GM12878 (cell line): ENCODE measurements at regions not wholly inside any gene's neighbourhood (a gene's known extent, or its start where the extent isn't known, plus 50 kb on each side); places are given as distances from the start of the nearest gene placed in this dataset.

Experiments
- ATAC-seq: fragments of 200-7000 bp; cut with Tn5 transposase; 3 replicates; pipeline ENCODE4 v1.9.1; 2020; ENCODE audit warnings: mild to moderate bottlenecking, moderate library complexity
- BruUV-seq: library from RNA; stranded (reverse); fragments of 400-500 nt; replicated peaks from 2 replicates; lab custom pipeline; 2021; lab: Mats Ljungman, UMichigan
- CTCF ChIA-PET: fragments of 300-600 bp; sonication (Branson Sonifier 250); formaldehyde crosslinking; extraction: SDS; loops from one replicate; lab custom pipeline; 2021; ENCODE audit warnings: inconsistent platforms; lab: Yijun Ruan, JAX
- POLR2A ChIA-PET: fragments of 350-600 bp; formaldehyde crosslinking; extraction: SDS; loops from one replicate; lab custom pipeline; 2021; ENCODE audit warnings: inconsistent platforms; lab: Charles Lee
- RAD21 ChIA-PET: fragments of 300-600 bp; sonication (Branson Sonifier 250); formaldehyde crosslinking; loops from one replicate; lab custom pipeline; 2023; ENCODE audit warnings: antibody characterized with exemption; ENCODE audit not compliant: unreplicated experiment; lab: Charles Lee
- SMC1A ChIA-PET: fragments of 300-600 bp; sonication (Branson Sonifier 250); formaldehyde crosslinking; loops from one replicate; lab custom pipeline; 2023; ENCODE audit not compliant: unreplicated experiment, uncharacterized antibody; lab: Charles Lee
- DNase-seq: peaks from one replicate; pipeline ENCODE4 v3.0.0-alpha.2; 2011; ENCODE audit warnings: low read depth, low spot score
- FAIRE-seq: peaks from 3 replicates; lab custom pipeline; 2011; peaks lifted over from hg19 to GRCh38; lab: Jason Lieb, UNC
- H2AFZ ChIP-seq: 2 replicates; pipeline ENCODE4 v1.6.0; 2011; ENCODE audit warnings: low read depth, low read length, control low read depth; ENCODE audit not compliant: control insufficient read depth
- H3K27ac ChIP-seq: 2 replicates; pipeline ENCODE4 v1.5.1; 2011; ENCODE audit warnings: control low read depth; ENCODE audit not compliant: control insufficient read depth, insufficient read depth
- H3K27me3 ChIP-seq, 2 experiments: replicated peaks in 1 of 2; 2 replicates each; pipeline versions ENCODE4 v1.6.0 to v1.6.1; 2011; ENCODE audit warnings: low read length in 1 of 2; ENCODE audit not compliant: control insufficient read depth in 2 of 2, insufficient read depth in 2 of 2
- H3K36me3 ChIP-seq, 2 experiments: 2 replicates each; pipeline ENCODE4 v1.5.1; 2011; ENCODE audit warnings: low read length in 1 of 2; ENCODE audit not compliant: control insufficient read depth in 2 of 2, insufficient read depth in 2 of 2
- H3K4me1 ChIP-seq: 2 replicates; pipeline ENCODE4 v1.6.1; 2011; ENCODE audit warnings: mild to moderate bottlenecking, low read length, moderate library complexity, mixed read lengths; ENCODE audit not compliant: control insufficient read depth, insufficient read depth
- H3K4me2 ChIP-seq: 2 replicates; pipeline ENCODE4 v1.6.0; 2011; ENCODE audit warnings: control low read depth; ENCODE audit not compliant: control insufficient read depth, insufficient read depth
- H3K4me3 ChIP-seq: fragments of 200-600 bp; sonication (generic); 2 replicates; pipeline ENCODE4 v1.5.1; 2016
- H3K79me2 ChIP-seq: 2 replicates; pipeline ENCODE4 v1.6.0; 2011; ENCODE audit warnings: low read length; ENCODE audit not compliant: control insufficient read depth, insufficient read depth
- H3K9ac ChIP-seq: 2 replicates; pipeline ENCODE4 v1.8.0; 2011; ENCODE audit warnings: low read length, control low read depth, mixed read lengths; ENCODE audit not compliant: control insufficient read depth, insufficient read depth
- H3K9me3 ChIP-seq: replicated peaks from 3 replicates; pipeline ENCODE4 v1.5.1; 2011; ENCODE audit warnings: mild to moderate bottlenecking, low read length; ENCODE audit not compliant: control insufficient read depth, insufficient read depth
- H4K20me1 ChIP-seq: 2 replicates; pipeline ENCODE4 v1.6.0; 2011; ENCODE audit not compliant: control insufficient read depth, insufficient read depth
- BCL3 ChIP-seq: IDR thresholded peaks from 2 replicates; pipeline ENCODE4 v1.6.1; 2011; ENCODE audit warnings: borderline replicate concordance, low read depth, mild to moderate bottlenecking, moderate library complexity, low read length; ENCODE audit not compliant: insufficient read depth, poor library complexity, severe bottlenecking
- CBX5 ChIP-seq: sonication (generic); IDR thresholded peaks from 2 replicates; pipeline ENCODE4 v1.6.1; 2016; ENCODE audit warnings: low read depth, moderate library complexity, mild to moderate bottlenecking, inconsistent platforms
- CREB1 ChIP-seq: IDR thresholded peaks from 2 replicates; pipeline ENCODE4 v1.6.1; 2012; ENCODE audit warnings: low read depth, mild to moderate bottlenecking, inconsistent platforms
- CREM ChIP-seq: IDR thresholded peaks from 2 replicates; pipeline ENCODE4 v1.6.1; 2014; ENCODE audit warnings: antibody characterized with exemption, low read depth
- FOXM1 ChIP-seq: IDR thresholded peaks from 2 replicates; pipeline ENCODE4 v1.6.1; 2012; ENCODE audit warnings: low read depth, mild to moderate bottlenecking, inconsistent platforms, low read length, moderate library complexity
- KAT2A ChIP-seq: conservative IDR thresholded peaks from 2 replicates; pipeline ENCODE4 v1.6.1; 2011; ENCODE audit warnings: low read depth, low read length; ENCODE audit not compliant: control insufficient read depth
- MEF2A ChIP-seq: IDR thresholded peaks from 2 replicates; pipeline ENCODE4 v1.6.1; 2011; ENCODE audit warnings: low read depth, mild to moderate bottlenecking, low read length, moderate library complexity; ENCODE audit not compliant: insufficient read depth
- MEF2B ChIP-seq: fragments of 450-650 bp; IDR thresholded peaks from 2 replicates; pipeline ENCODE4 v1.6.1; 2018; ENCODE audit warnings: mild to moderate bottlenecking, moderate library complexity; ENCODE audit not compliant: partially characterized antibody, poor library complexity, severe bottlenecking
- NFIC ChIP-seq: IDR thresholded peaks from 2 replicates; pipeline ENCODE4 v1.6.1; 2012; ENCODE audit warnings: low read depth, mild to moderate bottlenecking, inconsistent platforms, low read length, moderate library complexity
- NR2C2 ChIP-seq: IDR thresholded peaks from 2 replicates; pipeline ENCODE4 v1.6.1; 2011; ENCODE audit warnings: borderline replicate concordance, low read depth; ENCODE audit not compliant: control insufficient read depth, insufficient read length
- PAX8 ChIP-seq: fragments of 450-650 bp; IDR thresholded peaks from 2 replicates; pipeline ENCODE4 v1.6.1; 2017; ENCODE audit warnings: mild to moderate bottlenecking, moderate library complexity
- SUPT20H ChIP-seq: IDR thresholded peaks from 2 replicates; pipeline ENCODE4 v1.6.1; 2011; ENCODE audit warnings: low read depth, mild to moderate bottlenecking, low read length, moderate library complexity, borderline replicate concordance; ENCODE audit not compliant: control insufficient read depth
- TARDBP ChIP-seq: IDR thresholded peaks from 2 replicates; pipeline ENCODE4 v1.6.1; 2016; ENCODE audit warnings: borderline replicate concordance
- WGBS: methylation state at CpG from one replicate; pipeline ENCODE4 v1.1.6; 2016; ENCODE audit warnings: low lambda C conversion rate; ENCODE audit not compliant: insufficient replicate concordance, insufficient coverage; ENCODE audit errors: missing lambda C conversion rate; 5-methylcytosine and 5-hydroxymethylcytosine counted together
- in situ Hi-C: fragments of 300-500 bp; cut with MboI; formaldehyde crosslinking; loops from 9 replicates; pipeline ENCODE4 v1.14.3; 2018; ENCODE audit warnings: mixed read lengths
- intact Hi-C: fragments of 100-400 bp; cut with micrococcal nuclease; formaldehyde crosslinking; loops from one replicate; pipeline ENCODE4 v1.14.2; 2022; ENCODE audit not compliant: unreplicated experiment
- TF ChIP-seq, protein P1 (sequence below): fragments of 450-650 bp; conservative IDR thresholded peaks from 2 replicates; pipeline ENCODE4 v1.6.1; 2017; ENCODE audit warnings: mild to moderate bottlenecking, moderate library complexity
- TF ChIP-seq, protein P2 (sequence below): fragments of 450-650 bp; IDR thresholded peaks from 2 replicates; pipeline ENCODE4 v1.6.1; 2017; ENCODE audit warnings: antibody characterized with exemption, mild to moderate bottlenecking, moderate library complexity

DNA sequence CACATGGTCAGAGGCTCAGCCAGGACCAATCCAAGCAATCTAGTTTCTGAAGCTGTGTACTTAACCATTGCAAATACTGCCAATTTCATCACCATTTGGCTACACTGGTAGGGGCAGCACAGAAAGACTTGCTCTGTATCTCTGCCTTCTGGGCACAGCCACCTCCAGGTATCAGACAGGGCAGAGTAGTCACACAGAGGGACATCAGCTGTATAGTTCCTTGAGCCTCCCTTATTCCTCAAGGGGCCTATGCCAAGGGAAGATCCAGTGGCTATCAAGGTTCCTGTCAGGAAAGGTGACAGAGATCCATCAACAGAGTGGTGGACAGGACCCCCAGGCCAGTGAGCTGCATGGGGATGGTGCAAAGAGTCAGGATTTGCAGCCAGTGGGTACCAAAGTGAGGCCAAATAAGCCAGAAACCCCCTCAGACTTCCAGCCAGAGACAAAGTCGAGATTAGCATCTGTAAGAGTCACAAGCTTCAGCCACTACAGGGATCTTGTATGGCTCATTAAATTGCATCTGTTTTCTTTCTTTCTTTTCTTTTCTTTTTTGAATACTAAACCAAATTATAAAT is 381.6 kb upstream of the CPEB2 start:
- RAD21 ChIA-PET: no interaction called here
- no TSS peak for BruUV-seq
- Histone ChIP-seq H3K27me3 (no peaks in the 10 kb centered on the region), H3K9ac (no peak overlapping the region), H3K4me3 (no peak overlapping the region), H4K20me1 (no peaks in the 10 kb centered on the region), H3K4me2 (no peak overlapping the region), H2AFZ (no peak overlapping the region), H3K4me1 (no peaks in the 10 kb centered on the region), H3K27ac (no peak overlapping the region), H3K36me3 (no peaks in the 10 kb centered on the region), H3K79me2 (no peaks in the 10 kb centered on the region), H3K9me3 (no peaks in the 10 kb centered on the region)
- FAIRE-seq: no peak
- CTCF ChIA-PET: no interaction called here
- POLR2A ChIA-PET: no interaction called here
- in situ Hi-C loops (no loop called here), intact Hi-C loops (no loop called here)
- SMC1A ChIA-PET: no interaction called here
- ATAC-seq: no peak
- 0% methylated on average over 1 of the region's 1 CpG for WGBS
- no peak for DNase-seq
- no peak for TF ChIP-seq TARDBP
- TF ChIP-seq, protein P1, sequence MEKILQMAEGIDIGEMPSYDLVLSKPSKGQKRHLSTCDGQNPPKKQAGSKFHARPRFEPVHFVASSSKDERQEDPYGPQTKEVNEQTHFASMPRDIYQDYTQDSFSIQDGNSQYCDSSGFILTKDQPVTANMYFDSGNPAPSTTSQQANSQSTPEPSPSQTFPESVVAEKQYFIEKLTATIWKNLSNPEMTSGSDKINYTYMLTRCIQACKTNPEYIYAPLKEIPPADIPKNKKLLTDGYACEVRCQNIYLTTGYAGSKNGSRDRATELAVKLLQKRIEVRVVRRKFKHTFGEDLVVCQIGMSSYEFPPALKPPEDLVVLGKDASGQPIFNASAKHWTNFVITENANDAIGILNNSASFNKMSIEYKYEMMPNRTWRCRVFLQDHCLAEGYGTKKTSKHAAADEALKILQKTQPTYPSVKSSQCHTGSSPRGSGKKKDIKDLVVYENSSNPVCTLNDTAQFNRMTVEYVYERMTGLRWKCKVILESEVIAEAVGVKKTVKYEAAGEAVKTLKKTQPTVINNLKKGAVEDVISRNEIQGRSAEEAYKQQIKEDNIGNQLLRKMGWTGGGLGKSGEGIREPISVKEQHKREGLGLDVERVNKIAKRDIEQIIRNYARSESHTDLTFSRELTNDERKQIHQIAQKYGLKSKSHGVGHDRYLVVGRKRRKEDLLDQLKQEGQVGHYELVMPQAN: no peak
- TF ChIP-seq NFIC: no peak
- TF ChIP-seq NR2C2: no peak
- no peak for TF ChIP-seq CBX5
- TF ChIP-seq MEF2B: no peak
- no peak for TF ChIP-seq CREB1
- no peak for TF ChIP-seq CREM
- no peak for TF ChIP-seq MEF2A
- no peak for TF ChIP-seq PAX8
- TF ChIP-seq SUPT20H: no peak
- TF ChIP-seq BCL3: no peak
- TF ChIP-seq FOXM1: no peak
- no peak for TF ChIP-seq KAT2A
- TF ChIP-seq, protein P2, sequence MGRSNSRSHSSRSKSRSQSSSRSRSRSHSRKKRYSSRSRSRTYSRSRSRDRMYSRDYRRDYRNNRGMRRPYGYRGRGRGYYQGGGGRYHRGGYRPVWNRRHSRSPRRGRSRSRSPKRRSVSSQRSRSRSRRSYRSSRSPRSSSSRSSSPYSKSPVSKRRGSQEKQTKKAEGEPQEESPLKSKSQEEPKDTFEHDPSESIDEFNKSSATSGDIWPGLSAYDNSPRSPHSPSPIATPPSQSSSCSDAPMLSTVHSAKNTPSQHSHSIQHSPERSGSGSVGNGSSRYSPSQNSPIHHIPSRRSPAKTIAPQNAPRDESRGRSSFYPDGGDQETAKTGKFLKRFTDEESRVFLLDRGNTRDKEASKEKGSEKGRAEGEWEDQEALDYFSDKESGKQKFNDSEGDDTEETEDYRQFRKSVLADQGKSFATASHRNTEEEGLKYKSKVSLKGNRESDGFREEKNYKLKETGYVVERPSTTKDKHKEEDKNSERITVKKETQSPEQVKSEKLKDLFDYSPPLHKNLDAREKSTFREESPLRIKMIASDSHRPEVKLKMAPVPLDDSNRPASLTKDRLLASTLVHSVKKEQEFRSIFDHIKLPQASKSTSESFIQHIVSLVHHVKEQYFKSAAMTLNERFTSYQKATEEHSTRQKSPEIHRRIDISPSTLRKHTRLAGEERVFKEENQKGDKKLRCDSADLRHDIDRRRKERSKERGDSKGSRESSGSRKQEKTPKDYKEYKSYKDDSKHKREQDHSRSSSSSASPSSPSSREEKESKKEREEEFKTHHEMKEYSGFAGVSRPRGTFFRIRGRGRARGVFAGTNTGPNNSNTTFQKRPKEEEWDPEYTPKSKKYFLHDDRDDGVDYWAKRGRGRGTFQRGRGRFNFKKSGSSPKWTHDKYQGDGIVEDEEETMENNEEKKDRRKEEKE: no peak
